B cell (primary cell): ENCODE measurements at regions not wholly inside any gene's neighbourhood (a gene's known extent, or its start where the extent isn't known, plus 50 kb on each side); places are given as distances from the start of the nearest gene placed in this dataset.

Experiments used
- ATAC-seq: fragments of 200-7000 bp; cut with Tn5 transposase; one replicate; pipeline ENCODE4 v1.10.0; 2021; ENCODE audit warnings: low read depth, mild to moderate bottlenecking, moderate number of reproducible peaks, moderate library complexity
- CTCF ChIA-PET: fragments of 350-600 bp; sonication (Branson Sonifier 250); formaldehyde crosslinking; loops from one replicate; lab custom pipeline; 2021; ENCODE audit warnings: antibody characterized with exemption, inconsistent platforms; lab: Charles Lee
- POLR2A ChIA-PET: fragments of 350-600 bp; sonication (Branson Sonifier 250); formaldehyde crosslinking; loops from one replicate; lab custom pipeline; 2021; ENCODE audit warnings: antibody characterized with exemption; lab: Charles Lee
- DNase-seq: peaks from one replicate; pipeline ENCODE4 v3.0.0; 2013
- H2AFZ ChIP-seq: 2 replicates; pipeline ENCODE4 v1.6.1; 2012; ENCODE audit warnings: mild to moderate bottlenecking, low read depth, low read length; ENCODE audit not compliant: insufficient read depth, poor library complexity, severe bottlenecking
- H3K27ac ChIP-seq, 2 donors: 1 replicate in 1 of 2; 2 replicates in 1 of 2; pipeline ENCODE4 v1.5.1; 2012 to 2013; ENCODE audit warnings: low read length in 2 of 2, mild to moderate bottlenecking in 2 of 2, moderate library complexity in 1 of 2
- H3K27me3 ChIP-seq, 4 experiments: fragments of 200-600 bp in 1 of 4; sonication (generic) in 1 of 4; replicated peaks in 1 of 4; 1 replicate in 2 of 4; 2 replicates in 2 of 4; pipeline versions ENCODE4 v1.6.1 to v1.7.0; 2013 to 2016; ENCODE audit warnings: low read length in 3 of 4, mild to moderate bottlenecking in 2 of 4, mixed read lengths in 1 of 4, moderate library complexity in 1 of 4; ENCODE audit not compliant: insufficient read depth in 4 of 4, control insufficient read depth in 3 of 4; ENCODE audit errors: control extremely low read depth in 1 of 4
- H3K36me3 ChIP-seq, 2 experiments: replicated peaks in 1 of 2; 1 replicate in 1 of 2; 2 replicates in 1 of 2; pipeline versions ENCODE4 v1.6.1 to v1.7.1; 2013; ENCODE audit warnings: low read length in 1 of 2; ENCODE audit not compliant: insufficient read depth in 2 of 2, control insufficient read depth in 1 of 2; ENCODE audit errors: control extremely low read depth in 1 of 2, extremely low read depth in 1 of 2
- H3K4me1 ChIP-seq, 2 donors: fragments of 200-600 bp in 1 of 2; sonication (generic) in 1 of 2; 1 replicate in 1 of 2; 2 replicates in 1 of 2; pipeline versions ENCODE4 v1.5.1 to v1.6.1; 2013 to 2017; ENCODE audit warnings: low read length in 2 of 2; ENCODE audit not compliant: control insufficient read depth in 2 of 2, insufficient read depth in 2 of 2
- H3K4me2 ChIP-seq: replicated peaks from 2 replicates; pipeline ENCODE3; 2012; ENCODE audit warnings: mild to moderate bottlenecking, low read depth, low read length; ENCODE audit not compliant: poor library complexity, severe bottlenecking
- H3K4me3 ChIP-seq, 5 experiments: fragments of 200-600 bp in 1 of 5; sonication (generic) in 1 of 5; 1 replicate in 3 of 5; 2 replicates in 2 of 5; pipeline versions ENCODE4 v1.5.1 to v1.7.0; 2011 to 2016; ENCODE audit warnings: low read length in 4 of 5, mild to moderate bottlenecking in 4 of 5, low read depth in 2 of 5, control low read depth in 1 of 5, moderate library complexity in 1 of 5; ENCODE audit not compliant: insufficient read depth in 1 of 5; ENCODE audit errors: control extremely low read depth in 1 of 5, extremely low read depth in 1 of 5
- H3K79me2 ChIP-seq: fragments of 200-600 bp; sonication (generic); one replicate; pipeline ENCODE4 v1.6.0; 2016; ENCODE audit warnings: low read length; ENCODE audit not compliant: control insufficient read depth, insufficient read depth
- H3K9ac ChIP-seq: fragments of 200-600 bp; sonication (generic); 2 replicates; pipeline ENCODE4 v1.6.1; 2017; ENCODE audit warnings: mild to moderate bottlenecking, low read length, moderate library complexity
- H3K9me3 ChIP-seq, 3 donors: one replicate each; pipeline versions ENCODE4 v1.6.1 to v1.7.1; 2013; ENCODE audit warnings: low read length in 2 of 3; ENCODE audit not compliant: control insufficient read depth in 2 of 3, insufficient read depth in 1 of 3; ENCODE audit errors: control extremely low read depth in 1 of 3
- H4K20me1 ChIP-seq: 2 replicates; pipeline ENCODE4 v1.6.0; 2012; ENCODE audit warnings: mild to moderate bottlenecking, low read length; ENCODE audit not compliant: insufficient read depth, control insufficient read depth, poor library complexity, severe bottlenecking
- H3K27ac Mint-ChIP-seq: one replicate; pipeline ENCODE4 v1.8.0; 2021; ENCODE audit warnings: mixed read lengths
- H3K27me3 Mint-ChIP-seq: one replicate; pipeline ENCODE4 v1.8.0; 2021; ENCODE audit warnings: mixed read lengths
- H3K4me1 Mint-ChIP-seq: one replicate; pipeline ENCODE4 v1.8.0; 2021; ENCODE audit warnings: mixed read lengths
- H3K4me3 Mint-ChIP-seq: one replicate; pipeline ENCODE4 v1.8.0; 2021; ENCODE audit warnings: mixed read lengths
- H3K9me3 Mint-ChIP-seq: one replicate; pipeline ENCODE4 v1.8.0; 2022; ENCODE audit warnings: mixed read lengths; ENCODE audit not compliant: insufficient read depth
- EZH2 ChIP-seq: IDR thresholded peaks from 2 replicates; pipeline ENCODE4 v1.6.1; 2012; ENCODE audit warnings: borderline replicate concordance, low read depth, mild to moderate bottlenecking, moderate library complexity, low read length; ENCODE audit not compliant: insufficient read depth, poor library complexity, severe bottlenecking
- WGBS: methylation state at CpG from one replicate; pipeline ENCODE4 v1.1.5; 2013; ENCODE audit warnings: missing lambda C conversion rate; ENCODE audit not compliant: insufficient coverage; 5-methylcytosine and 5-hydroxymethylcytosine counted together
- intact Hi-C: fragments of 100-400 bp; cut with micrococcal nuclease; formaldehyde crosslinking; loops from one replicate; pipeline ENCODE4 v1.10.0; 2022
- TF ChIP-seq, protein P1 (sequence below): fragments of 200-600 bp; IDR thresholded peaks from one replicate; pipeline ENCODE4 v1.8.0; 2022; ENCODE audit warnings: antibody characterized with exemption, mild to moderate bottlenecking

DNA sequence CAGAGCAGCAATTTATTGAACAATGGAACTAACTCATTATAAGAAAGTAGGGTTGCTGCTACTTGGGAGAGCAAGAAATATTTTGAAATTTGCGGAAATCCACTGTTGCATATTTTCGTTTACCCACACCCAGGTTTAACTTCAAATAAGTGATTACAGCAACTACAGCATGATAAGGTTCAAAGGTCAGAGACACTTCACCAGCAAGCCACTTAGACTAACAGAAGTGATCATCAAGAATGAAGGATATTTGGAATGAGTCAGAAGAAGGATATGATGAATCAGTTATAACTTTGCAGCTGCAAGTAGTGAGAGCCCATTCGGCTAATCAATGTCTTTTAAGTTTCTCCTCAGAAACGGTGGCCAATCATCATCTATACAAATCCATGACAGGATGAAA lies 199.3 kb downstream of the TMA16 start:
- Histone ChIP-seq H4K20me1 (no peaks in the 10 kb centered on the region), H3K4me2 (no peak overlapping the region), H3K4me1 (no peaks in the 10 kb centered on the region), H3K27me3 (peaks cover 0 to 7% (median 6%) of the 10 kb centered on the region in 4 experiments), H3K27ac (no peak overlapping the region), H2AFZ (no peak overlapping the region), H3K9me3 (peaks cover 0 to 4% (median 0%) of the 10 kb centered on the region in 3 donors), H3K4me3 (no peak overlapping the region), H3K79me2 (no peaks in the 10 kb centered on the region), H3K9ac (no peak overlapping the region), H3K36me3 (no peaks in the 10 kb centered on the region)
- TF ChIP-seq EZH2 = no peak
- TF ChIP-seq, protein P1, sequence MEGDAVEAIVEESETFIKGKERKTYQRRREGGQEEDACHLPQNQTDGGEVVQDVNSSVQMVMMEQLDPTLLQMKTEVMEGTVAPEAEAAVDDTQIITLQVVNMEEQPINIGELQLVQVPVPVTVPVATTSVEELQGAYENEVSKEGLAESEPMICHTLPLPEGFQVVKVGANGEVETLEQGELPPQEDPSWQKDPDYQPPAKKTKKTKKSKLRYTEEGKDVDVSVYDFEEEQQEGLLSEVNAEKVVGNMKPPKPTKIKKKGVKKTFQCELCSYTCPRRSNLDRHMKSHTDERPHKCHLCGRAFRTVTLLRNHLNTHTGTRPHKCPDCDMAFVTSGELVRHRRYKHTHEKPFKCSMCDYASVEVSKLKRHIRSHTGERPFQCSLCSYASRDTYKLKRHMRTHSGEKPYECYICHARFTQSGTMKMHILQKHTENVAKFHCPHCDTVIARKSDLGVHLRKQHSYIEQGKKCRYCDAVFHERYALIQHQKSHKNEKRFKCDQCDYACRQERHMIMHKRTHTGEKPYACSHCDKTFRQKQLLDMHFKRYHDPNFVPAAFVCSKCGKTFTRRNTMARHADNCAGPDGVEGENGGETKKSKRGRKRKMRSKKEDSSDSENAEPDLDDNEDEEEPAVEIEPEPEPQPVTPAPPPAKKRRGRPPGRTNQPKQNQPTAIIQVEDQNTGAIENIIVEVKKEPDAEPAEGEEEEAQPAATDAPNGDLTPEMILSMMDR = no peak
- CTCF ChIA-PET = no interaction called here
- Mint-ChIP-seq H3K27ac (no peak overlapping the region), H3K4me1 (no peaks in the 10 kb centered on the region), H3K4me3 (no peak overlapping the region), H3K9me3 (no peaks in the 10 kb centered on the region), H3K27me3 (peaks cover 13% of the 10 kb centered on the region)
- intact Hi-C loops = no loop called here
- no peak for ATAC-seq
- no CpG with 5 or more reads among the region's 4 CpGs for WGBS
- POLR2A ChIA-PET = no interaction called here
- no peak for DNase-seq

DNA sequence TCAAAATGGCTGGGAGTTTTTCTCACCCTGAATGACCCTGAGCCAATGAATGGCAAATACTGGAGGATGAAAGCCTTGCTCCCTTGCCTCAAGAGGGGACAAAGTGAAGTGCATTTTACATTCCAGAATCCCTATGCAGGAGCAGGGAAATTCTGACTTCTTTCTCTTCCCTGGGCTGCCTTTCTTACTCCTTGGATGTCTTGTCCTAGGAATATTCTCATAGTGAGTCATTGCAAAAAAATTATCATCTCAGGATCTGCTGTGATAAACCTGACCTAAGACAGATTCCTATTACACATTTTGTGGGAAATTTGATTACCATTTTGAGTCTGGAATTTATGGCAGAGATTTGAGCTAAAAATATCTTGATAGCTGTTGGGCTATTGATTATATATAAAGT lies 199.9 kb downstream of the TMA16 start:
- H3K9ac ChIP-seq = no peak overlapping the region
- TF ChIP-seq, protein P1 = no peak
- TF ChIP-seq EZH2 = no peak
- no peak overlapping the region for H2AFZ ChIP-seq
- H3K27ac Mint-ChIP-seq = no peak overlapping the region
- no peaks in the 10 kb centered on the region for H3K4me1 ChIP-seq
- peaks cover 13% of the 10 kb centered on the region for H3K27me3 Mint-ChIP-seq
- H3K79me2 ChIP-seq = no peaks in the 10 kb centered on the region
- intact Hi-C loops = no loop called here
- H4K20me1 ChIP-seq = no peaks in the 10 kb centered on the region
- no peaks in the 10 kb centered on the region for H3K36me3 ChIP-seq
- no peak for ATAC-seq
- no peaks in the 10 kb centered on the region for H3K9me3 Mint-ChIP-seq
- no peak overlapping the region for H3K4me2 ChIP-seq
- peaks cover 0 to 4% (median 0%) of the 10 kb centered on the region in 3 donors for H3K9me3 ChIP-seq
- H3K4me3 Mint-ChIP-seq = no peak overlapping the region
- ChIA-PET POLR2A (no interaction called here), CTCF (no interaction called here)
- H3K4me3 ChIP-seq = no peak overlapping the region
- DNase-seq = no peak
- no peaks in the 10 kb centered on the region for H3K4me1 Mint-ChIP-seq
- H3K27me3 ChIP-seq = peaks cover 0 to 10% (median 6%) of the 10 kb centered on the region in 4 experiments
- no peak overlapping the region for H3K27ac ChIP-seq
